ENCODE measurements at regions not wholly inside any gene's neighbourhood (a gene's known extent, or its start where the extent isn't known, plus 50 kb on each side); places are given as distances from the start of the nearest gene placed in this dataset.

DNA sequence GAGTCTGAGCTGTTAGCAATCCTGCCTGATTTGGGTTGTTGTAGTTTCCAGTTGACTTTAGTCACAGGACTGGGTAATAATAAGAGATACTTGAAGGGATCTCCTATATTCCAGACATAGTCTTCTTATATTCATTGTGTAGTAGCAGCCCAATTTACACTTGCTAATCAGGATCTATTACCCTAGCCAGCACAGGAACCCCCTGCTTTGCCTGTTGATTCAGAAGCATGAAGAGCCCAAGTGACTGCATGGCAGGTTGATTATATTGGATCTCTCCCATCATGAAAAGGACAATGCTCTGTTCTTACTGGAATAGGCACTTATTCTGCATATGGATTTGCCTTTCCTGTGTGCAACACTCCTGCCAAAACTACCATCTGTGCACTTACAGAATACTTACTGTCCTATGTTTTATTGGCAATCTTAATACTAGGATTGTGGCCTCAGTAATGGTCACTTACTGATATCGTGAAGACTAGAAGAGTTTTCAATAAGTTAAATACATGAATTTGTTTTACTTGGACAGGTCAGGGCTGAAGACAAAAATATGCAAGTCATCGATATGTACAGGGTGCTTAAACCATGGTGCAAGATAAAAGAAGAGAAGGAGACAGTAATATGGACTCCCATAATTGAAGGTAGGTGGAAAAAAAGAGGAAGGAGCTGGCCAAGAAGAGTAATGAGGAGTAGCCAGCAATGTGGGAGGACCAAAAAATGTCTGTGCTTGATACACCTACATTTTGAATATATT lies 304.1 kb downstream of the MCTP2 start:
- TF ChIP-seq CTCF (IDR thresholded peaks at IDR 0.05): no peak
- no peak for TF ChIP-seq POLR2A (IDR thresholded peaks at IDR 0.05)
